Suprapubic skin (tissue), 4 donors: ENCODE measurements at regions not wholly inside any gene's neighbourhood (a gene's known extent, or its start where the extent isn't known, plus 50 kb on each side); places are given as distances from the start of the nearest gene placed in this dataset.

ENCODE experiments used
- DNase-seq, 2 donors: peaks; one replicate each; pipeline ENCODE4 v3.0.0-alpha.2; 2019; ENCODE audit warnings: low spot score in 2 of 2
- H3K27ac ChIP-seq: fragments of 200-600 bp; sonication (generic); one replicate; pipeline ENCODE4 v1.5.1; 2019
- H3K27me3 ChIP-seq: fragments of 200-600 bp; sonication (generic); one replicate; pipeline ENCODE4 v1.5.1; 2019
- H3K36me3 ChIP-seq: fragments of 200-600 bp; sonication (generic); one replicate; pipeline ENCODE4 v1.5.1; 2019
- H3K4me1 ChIP-seq: fragments of 200-600 bp; sonication (generic); one replicate; pipeline ENCODE4 v1.5.1; 2019
- H3K4me3 ChIP-seq: fragments of 200-600 bp; sonication (generic); one replicate; pipeline ENCODE4 v1.5.1; 2019; ENCODE audit warnings: mild to moderate bottlenecking
- H3K9me3 ChIP-seq: fragments of 200-600 bp; sonication (generic); one replicate; pipeline ENCODE4 v1.5.1; 2019
- CTCF ChIP-seq, 2 donors: fragments of 200-600 bp in 1 of 2; fragments of 450-650 bp in 1 of 2; sonication (generic) in 1 of 2; IDR thresholded peaks; one replicate each; pipeline ENCODE4 v1.5.1; 2016 to 2019; ENCODE audit warnings: antibody characterized with exemption in 2 of 2, mild to moderate bottlenecking in 1 of 2, moderate library complexity in 1 of 2
- EP300 ChIP-seq: sonication (generic); formaldehyde crosslinking; IDR thresholded peaks from one replicate; pipeline ENCODE4 v1.6.1; 2017; ENCODE audit warnings: antibody characterized with exemption
- POLR2A ChIP-seq, 2 donors: fragments of 450-650 bp; IDR thresholded peaks; one replicate each; pipeline ENCODE4 v1.6.1; 2017; ENCODE audit warnings: antibody characterized with exemption in 2 of 2, mild to moderate bottlenecking in 2 of 2, moderate library complexity in 2 of 2
- POLR2AphosphoS5 ChIP-seq, 3 donors: sonication (generic); formaldehyde crosslinking; IDR thresholded peaks; one replicate each; pipeline ENCODE4 v1.6.1; 2017; ENCODE audit warnings: antibody characterized with exemption in 3 of 3
- WGBS: methylation state at CpG from one replicate; pipeline ENCODE4 v1.1.5; 2018; 5-methylcytosine and 5-hydroxymethylcytosine counted together

- H3K36me3 ChIP-seq, result no peaks in the 10 kb centered on the region
- H3K27me3 ChIP-seq, result no peaks in the 10 kb centered on the region
- no peak for DNase-seq
- TF ChIP-seq CTCF (IDR thresholded peaks at IDR 0.05) (no peak), POLR2A (IDR thresholded peaks at IDR 0.05) (no peak), EP300 (no peak), POLR2AphosphoS5 (IDR thresholded peaks at IDR 0.05) (no peak)
- H3K4me1 ChIP-seq, result no peaks in the 10 kb centered on the region
- no peak overlapping the region for H3K4me3 ChIP-seq
- WGBS, result 97% methylated on average over 1 of the region's 1 CpG
- no peaks in the 10 kb centered on the region for H3K9me3 ChIP-seq
- no peak overlapping the region for H3K27ac ChIP-seq
Observed at GRCh38 chr9:26606756-26607155, 285.8 kb downstream of the CAAP1 start.

GRCh38 chr9:26605367-26605766 lies 287.2 kb downstream of the CAAP1 start:
- Histone ChIP-seq H3K27ac (no peak overlapping the region), H3K36me3 (no peaks in the 10 kb centered on the region), H3K4me3 (no peak overlapping the region), H3K4me1 (no peaks in the 10 kb centered on the region), H3K27me3 (no peaks in the 10 kb centered on the region), H3K9me3 (no peaks in the 10 kb centered on the region)
- no peak for DNase-seq
- TF ChIP-seq EP300 (no peak), POLR2A (IDR thresholded peaks at IDR 0.05) (no peak), CTCF (IDR thresholded peaks at IDR 0.05) (no peak), POLR2AphosphoS5 (IDR thresholded peaks at IDR 0.05) (no peak)
- 75% methylated on average over 1 of the region's 1 CpG for WGBS

- Histone ChIP-seq H3K27ac (no peak overlapping the region), H3K9me3 (no peaks in the 10 kb centered on the region), H3K36me3 (no peaks in the 10 kb centered on the region), H3K4me3 (no peak overlapping the region), H3K4me1 (no peaks in the 10 kb centered on the region), H3K27me3 (no peaks in the 10 kb centered on the region)
- WGBS, result 76% methylated on average over 4 of the region's 4 CpGs
- TF ChIP-seq EP300 (no peak), POLR2A (IDR thresholded peaks at IDR 0.05) (no peak), CTCF (IDR thresholded peaks at IDR 0.05) (no peak), POLR2AphosphoS5 (IDR thresholded peaks at IDR 0.05) (no peak)
- no peak for DNase-seq
Observed at GRCh38 chr9:26604076-26604662, 288.4 kb downstream of the CAAP1 start.

GRCh38 chr9:26603617-26604016 lies 289.0 kb downstream of the CAAP1 start:
- Histone ChIP-seq H3K27ac (no peak overlapping the region), H3K9me3 (no peaks in the 10 kb centered on the region), H3K27me3 (no peaks in the 10 kb centered on the region), H3K4me3 (no peak overlapping the region), H3K4me1 (no peaks in the 10 kb centered on the region), H3K36me3 (no peaks in the 10 kb centered on the region)
- no peak for DNase-seq
- TF ChIP-seq EP300, result no peak

GRCh38 chr9:26597542-26598149 lies 295.0 kb downstream of the CAAP1 start:
- no peak for DNase-seq

More at GRCh38 chr9:26597542-26598149, 295.0 kb downstream of the CAAP1 start:
- no peaks in the 10 kb centered on the region for H3K27me3 ChIP-seq
- no peak overlapping the region for H3K4me3 ChIP-seq
- no peaks in the 10 kb centered on the region for H3K4me1 ChIP-seq
- no peak overlapping the region for H3K27ac ChIP-seq
- no peaks in the 10 kb centered on the region for H3K9me3 ChIP-seq
- 62% methylated on average over 5 of the region's 5 CpGs for WGBS
- H3K36me3 ChIP-seq, result no peaks in the 10 kb centered on the region
- no peak for TF ChIP-seq POLR2A (IDR thresholded peaks at IDR 0.05)
- TF ChIP-seq CTCF (IDR thresholded peaks at IDR 0.05), result no peak
- no peak for TF ChIP-seq POLR2AphosphoS5 (IDR thresholded peaks at IDR 0.05)
- no peak for TF ChIP-seq EP300
